A549 (cell line): ENCODE measurements at regions not wholly inside any gene's neighbourhood (a gene's known extent, or its start where the extent isn't known, plus 50 kb on each side); places are given as distances from the start of the nearest gene placed in this dataset.

Experiments
- ATAC-seq, 2 experiments: fragments of 200-7000 bp in 1 of 2; fragments of >200 bp in 1 of 2; cut with Nextera tagmentation in 1 of 2; cut with Tn5 transposase in 1 of 2; 3 replicates each; pipeline versions ENCODE4 v1.8.0 to v1.9.1; 2018 to 2020; ENCODE audit warnings: mild to moderate bottlenecking in 1 of 2, moderate library complexity in 1 of 2
- CTCF ChIA-PET: fragments of 300-600 bp; sonication (Branson Sonifier 250); formaldehyde crosslinking; extraction: SDS; loops from one replicate; lab custom pipeline; 2021; ENCODE audit warnings: antibody characterized with exemption, inconsistent platforms; lab: Yijun Ruan, JAX
- POLR2A ChIA-PET: fragments of 350-600 bp; formaldehyde crosslinking; extraction: SDS; loops from one replicate; lab custom pipeline; 2021; ENCODE audit warnings: antibody characterized with exemption, inconsistent platforms; lab: Yijun Ruan, JAX
- DNase-seq, 2 experiments: peaks; one replicate each; pipeline versions ENCODE4 v3.0.0 to v3.0.0-alpha.2; 2011 to 2016; ENCODE audit warnings: low read depth in 1 of 2, low spot score in 1 of 2
- FAIRE-seq: peaks from 2 replicates; lab custom pipeline; 2011; peaks lifted over from hg19 to GRCh38; lab: Jason Lieb, UNC
- H3K27ac ChIP-seq, 2 experiments: fragments of >200 bp; sonication (Bioruptor Twin); formaldehyde crosslinking; 3 replicates each; pipeline ENCODE4 v1.5.1; 2016 to 2017
- H3K4me1 ChIP-seq: fragments of >200 bp; sonication (Bioruptor Twin); formaldehyde crosslinking; 3 replicates; pipeline ENCODE4 v1.6.1; 2016
- H3K4me2 ChIP-seq: fragments of >200 bp; sonication (Bioruptor Twin); formaldehyde crosslinking; 3 replicates; pipeline ENCODE4 v1.6.1; 2016
- H3K4me3 ChIP-seq: fragments of >200 bp; sonication (Bioruptor Twin); formaldehyde crosslinking; 3 replicates; pipeline ENCODE4 v1.5.1; 2016
- H3K9me3 ChIP-seq: fragments of >200 bp; sonication (Bioruptor Twin); formaldehyde crosslinking; 3 replicates; pipeline ENCODE4 v1.6.1; 2016
- BHLHE40 ChIP-seq: IDR thresholded peaks from 2 replicates; pipeline ENCODE4 v1.6.1; 2012; ENCODE audit warnings: low read depth, low read length, inconsistent platforms
- CBX2 ChIP-seq: fragments of 200-600 bp; sonication (generic); IDR thresholded peaks from 2 replicates; pipeline ENCODE4 v1.6.1; 2016; ENCODE audit warnings: low read depth, mild to moderate bottlenecking, borderline replicate concordance
- CBX8 ChIP-seq: fragments of 200-600 bp; sonication (generic); IDR thresholded peaks from 2 replicates; pipeline ENCODE4 v1.6.1; 2016
- CEBPB ChIP-seq, 2 experiments: fragments of >200 bp in 1 of 2; sonication (Bioruptor Twin) in 1 of 2; formaldehyde crosslinking in 1 of 2; IDR thresholded peaks; 2 replicates each; pipeline ENCODE4 v1.6.1; 2012 to 2016
- EP300 ChIP-seq, 2 experiments: fragments of >200 bp; sonication (Bioruptor Twin); formaldehyde crosslinking; IDR thresholded peaks; 2 replicates in 1 of 2; 3 replicates in 1 of 2; pipeline ENCODE4 v1.6.1; 2016 to 2017
- ESRRA ChIP-seq: fragments of 150-350 bp; IDR thresholded peaks from 2 replicates; pipeline ENCODE4 v1.6.1; 2014; ENCODE audit warnings: mild to moderate bottlenecking, low read length, borderline replicate concordance
- FOSB ChIP-seq: fragments of 250-450 bp; sonication (Bioruptor Pico); IDR thresholded peaks from 2 replicates; pipeline ENCODE4 v1.5.0; 2020; ENCODE audit warnings: mild to moderate bottlenecking, moderate library complexity
- FOSL2 ChIP-seq, 2 experiments: fragments of 450-650 bp in 1 of 2; fragments of >200 bp in 1 of 2; sonication (Bioruptor Twin) in 1 of 2; formaldehyde crosslinking; IDR thresholded peaks; 2 replicates each; pipeline versions ENCODE4 v1.5.0 to v1.6.1; 2016 to 2020; ENCODE audit warnings: mild to moderate bottlenecking in 1 of 2, moderate library complexity in 1 of 2
- FOXS1 ChIP-seq: fragments of 250-450 bp; sonication (Bioruptor Pico); IDR thresholded peaks from 2 replicates; pipeline ENCODE4 v1.5.0; 2020; ENCODE audit warnings: mild to moderate bottlenecking, moderate library complexity
- GATA3 ChIP-seq: IDR thresholded peaks from 2 replicates; pipeline ENCODE4 v1.6.1; 2012; ENCODE audit warnings: borderline replicate concordance
- HEYL ChIP-seq: fragments of 250-450 bp; sonication (Bioruptor Pico); IDR thresholded peaks from 2 replicates; pipeline ENCODE4 v1.8.0; 2021; ENCODE audit warnings: mild to moderate bottlenecking, moderate library complexity
- NFE2L2 ChIP-seq: fragments of 150-350 bp; conservative IDR thresholded peaks from 2 replicates; pipeline ENCODE4 v1.6.1; 2014; ENCODE audit warnings: low read length
- POLR2A ChIP-seq: IDR thresholded peaks from 2 replicates; pipeline ENCODE4 v1.6.1; 2012; ENCODE audit warnings: mild to moderate bottlenecking, low read length
- RARB ChIP-seq: fragments of 250-450 bp; sonication (Bioruptor Pico); IDR thresholded peaks from 2 replicates; pipeline ENCODE4 v1.8.0; 2021; ENCODE audit warnings: mild to moderate bottlenecking, moderate library complexity
- TP53 ChIP-seq: fragments of 250-450 bp; sonication (Bioruptor Pico); IDR thresholded peaks from 2 replicates; pipeline ENCODE4 v1.5.0; 2021; ENCODE audit warnings: mild to moderate bottlenecking, moderate library complexity
- ZC3H11A ChIP-seq: fragments of 450-650 bp; IDR thresholded peaks from 2 replicates; pipeline ENCODE4 v1.6.1; 2014; ENCODE audit warnings: antibody characterized with exemption, mild to moderate bottlenecking
- ZSCAN20 ChIP-seq: fragments of 250-450 bp; sonication (Bioruptor Pico); IDR thresholded peaks from 2 replicates; pipeline ENCODE4 v1.8.0; 2022; ENCODE audit warnings: mild to moderate bottlenecking, moderate library complexity
- WGBS: methylation state at CpG from one replicate; pipeline ENCODE4 v1.1.6; 2017; ENCODE audit errors: missing lambda C conversion rate; 5-methylcytosine and 5-hydroxymethylcytosine counted together
- TF ChIP-seq, protein P1 (sequence below): IDR thresholded peaks from 2 replicates; pipeline ENCODE4 v1.6.1; 2012
- TF ChIP-seq, protein P2 (sequence below): fragments of >200 bp; sonication (Bioruptor Twin); formaldehyde crosslinking; IDR thresholded peaks from 3 replicates; pipeline ENCODE4 v1.6.1; 2016
- TF ChIP-seq, protein P3 (sequence below): fragments of >200 bp; sonication (Bioruptor Twin); formaldehyde crosslinking; IDR thresholded peaks from 3 replicates; pipeline ENCODE4 v1.5.1; 2016
- TF ChIP-seq, protein P4 (sequence below): IDR thresholded peaks from 2 replicates; pipeline ENCODE4 v1.6.1; 2012; ENCODE audit warnings: low read depth, borderline replicate concordance
- TF ChIP-seq, protein P5 (sequence below): fragments of 450-650 bp; IDR thresholded peaks from 2 replicates; pipeline ENCODE4 v1.6.1; 2014; ENCODE audit warnings: antibody characterized with exemption

DNA sequence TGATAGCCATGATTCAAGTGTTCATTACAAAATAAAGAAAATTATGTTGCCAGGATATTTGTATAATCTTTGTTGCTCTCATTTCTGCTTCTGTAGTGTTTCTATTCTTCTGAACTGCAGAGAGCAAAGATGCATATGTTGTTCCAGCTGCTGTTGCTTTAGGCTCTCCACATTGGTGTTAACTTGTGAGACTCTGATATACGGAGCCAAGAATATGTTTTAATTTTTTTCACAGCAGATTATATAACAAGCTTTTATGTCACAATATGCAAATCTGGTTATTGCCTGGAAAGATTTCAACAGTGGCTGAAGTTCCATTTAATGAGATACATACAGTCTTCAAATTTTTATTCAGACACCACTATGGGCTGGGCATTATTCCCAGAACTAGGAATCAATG lies 655.0 kb downstream of the GRXCR1 start:
- no peaks in the 10 kb centered on the region for H3K4me1 ChIP-seq
- FAIRE-seq (no peak), DNase-seq (no peak), ATAC-seq (no peak)
- H3K4me2 ChIP-seq, result no peak overlapping the region
- no peaks in the 10 kb centered on the region for H3K9me3 ChIP-seq
- TF ChIP-seq HEYL (no peak), ZSCAN20 (CRISPR knock-in tag) (no peak)
- TF ChIP-seq, protein P1, sequence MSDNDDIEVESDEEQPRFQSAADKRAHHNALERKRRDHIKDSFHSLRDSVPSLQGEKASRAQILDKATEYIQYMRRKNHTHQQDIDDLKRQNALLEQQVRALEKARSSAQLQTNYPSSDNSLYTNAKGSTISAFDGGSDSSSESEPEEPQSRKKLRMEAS, result no peak
- POLR2A ChIA-PET, result no interaction called here
- no peak overlapping the region for H3K4me3 ChIP-seq
- 0% methylated on average over 1 of the region's 1 CpG for WGBS
- H3K27ac ChIP-seq, result no peak overlapping the region
- CTCF ChIA-PET, result no interaction called here

DNA sequence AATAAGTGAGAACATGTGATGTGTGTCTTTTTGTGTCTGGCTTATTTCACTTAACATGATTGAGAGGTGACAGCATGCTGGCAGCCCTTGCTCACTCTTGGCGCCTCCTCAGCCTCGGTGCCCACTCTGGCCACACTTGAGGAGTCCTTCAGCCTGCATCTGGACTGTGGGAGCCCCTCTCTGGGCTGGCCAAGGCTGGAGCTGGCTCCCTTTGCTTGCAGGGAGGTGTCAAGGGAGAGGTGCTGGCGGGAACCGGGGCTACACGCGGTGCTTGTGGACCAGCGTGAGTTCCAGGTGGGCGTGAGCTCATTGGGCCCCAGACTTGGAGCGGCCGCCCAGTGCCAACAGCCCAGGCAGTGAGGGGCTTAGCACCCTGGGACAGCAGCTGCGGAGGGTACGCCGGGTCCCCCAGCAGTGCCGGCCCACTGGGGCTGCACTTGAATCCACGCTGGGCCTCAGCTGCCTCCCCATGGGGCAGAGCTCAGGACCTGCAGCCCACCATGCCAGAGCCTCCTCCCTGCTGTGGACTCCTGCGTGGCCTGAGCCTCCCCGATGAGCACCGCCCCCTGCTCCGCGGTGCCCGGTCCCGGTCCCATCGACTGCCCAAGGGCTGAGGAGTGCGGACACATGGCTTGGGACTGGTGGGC lies 658.6 kb downstream of the GRXCR1 start:
- Histone ChIP-seq H3K4me2 (no peak overlapping the region), H3K9me3 (no peaks in the 10 kb centered on the region), H3K4me1 (no peaks in the 10 kb centered on the region), H3K4me3 (no peak overlapping the region), H3K27ac (no peak overlapping the region)
- CTCF ChIA-PET, result no interaction called here
- WGBS, result 0% methylated on average over 1 of the region's 24 CpGs
- ATAC-seq (no peak), DNase-seq (no peak), FAIRE-seq (no peak)
- POLR2A ChIA-PET, result no interaction called here
- TF ChIP-seq, protein P2, sequence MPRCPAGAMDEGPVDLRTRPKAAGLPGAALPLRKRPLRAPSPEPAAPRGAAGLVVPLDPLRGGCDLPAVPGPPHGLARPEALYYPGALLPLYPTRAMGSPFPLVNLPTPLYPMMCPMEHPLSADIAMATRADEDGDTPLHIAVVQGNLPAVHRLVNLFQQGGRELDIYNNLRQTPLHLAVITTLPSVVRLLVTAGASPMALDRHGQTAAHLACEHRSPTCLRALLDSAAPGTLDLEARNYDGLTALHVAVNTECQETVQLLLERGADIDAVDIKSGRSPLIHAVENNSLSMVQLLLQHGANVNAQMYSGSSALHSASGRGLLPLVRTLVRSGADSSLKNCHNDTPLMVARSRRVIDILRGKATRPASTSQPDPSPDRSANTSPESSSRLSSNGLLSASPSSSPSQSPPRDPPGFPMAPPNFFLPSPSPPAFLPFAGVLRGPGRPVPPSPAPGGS, result no peak
- no peak for TF ChIP-seq CBX8
- TF ChIP-seq FOSB (CRISPR knock-in tag), result no peak
- no peak for TF ChIP-seq ZC3H11A
- no peak for TF ChIP-seq ESRRA

DNA sequence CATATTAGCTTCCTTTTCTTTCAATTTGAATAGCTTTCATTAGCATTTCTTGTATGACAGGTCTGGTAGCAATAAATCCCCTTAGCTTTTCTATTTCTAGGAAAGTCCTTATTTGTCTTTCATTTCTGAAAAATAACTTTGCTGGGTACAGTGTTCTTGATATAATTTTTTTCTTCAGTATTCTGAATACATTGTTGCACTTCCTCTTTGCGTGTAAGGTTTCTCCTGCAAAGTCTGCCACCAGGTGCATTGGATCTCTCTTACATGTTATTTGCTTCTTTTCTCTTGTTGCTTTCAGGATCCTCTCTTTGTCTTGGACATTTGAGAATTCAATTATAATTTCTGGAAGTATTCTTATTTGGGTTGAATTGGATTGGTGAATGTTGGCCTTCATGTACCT lies 663.7 kb downstream of the GRXCR1 start:
- TF ChIP-seq TP53, result no peak
- TF ChIP-seq, protein P3, sequence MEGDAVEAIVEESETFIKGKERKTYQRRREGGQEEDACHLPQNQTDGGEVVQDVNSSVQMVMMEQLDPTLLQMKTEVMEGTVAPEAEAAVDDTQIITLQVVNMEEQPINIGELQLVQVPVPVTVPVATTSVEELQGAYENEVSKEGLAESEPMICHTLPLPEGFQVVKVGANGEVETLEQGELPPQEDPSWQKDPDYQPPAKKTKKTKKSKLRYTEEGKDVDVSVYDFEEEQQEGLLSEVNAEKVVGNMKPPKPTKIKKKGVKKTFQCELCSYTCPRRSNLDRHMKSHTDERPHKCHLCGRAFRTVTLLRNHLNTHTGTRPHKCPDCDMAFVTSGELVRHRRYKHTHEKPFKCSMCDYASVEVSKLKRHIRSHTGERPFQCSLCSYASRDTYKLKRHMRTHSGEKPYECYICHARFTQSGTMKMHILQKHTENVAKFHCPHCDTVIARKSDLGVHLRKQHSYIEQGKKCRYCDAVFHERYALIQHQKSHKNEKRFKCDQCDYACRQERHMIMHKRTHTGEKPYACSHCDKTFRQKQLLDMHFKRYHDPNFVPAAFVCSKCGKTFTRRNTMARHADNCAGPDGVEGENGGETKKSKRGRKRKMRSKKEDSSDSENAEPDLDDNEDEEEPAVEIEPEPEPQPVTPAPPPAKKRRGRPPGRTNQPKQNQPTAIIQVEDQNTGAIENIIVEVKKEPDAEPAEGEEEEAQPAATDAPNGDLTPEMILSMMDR, result no peak
- TF ChIP-seq CBX2, result no peak
- TF ChIP-seq RARB (CRISPR knock-in tag), result no peak
- no peak for TF ChIP-seq GATA3
- no peak for TF ChIP-seq NFE2L2
- TF ChIP-seq CBX8, result no peak
- no peak for TF ChIP-seq POLR2A
- TF ChIP-seq FOXS1 (CRISPR knock-in tag), result no peak
- TF ChIP-seq, protein P4, sequence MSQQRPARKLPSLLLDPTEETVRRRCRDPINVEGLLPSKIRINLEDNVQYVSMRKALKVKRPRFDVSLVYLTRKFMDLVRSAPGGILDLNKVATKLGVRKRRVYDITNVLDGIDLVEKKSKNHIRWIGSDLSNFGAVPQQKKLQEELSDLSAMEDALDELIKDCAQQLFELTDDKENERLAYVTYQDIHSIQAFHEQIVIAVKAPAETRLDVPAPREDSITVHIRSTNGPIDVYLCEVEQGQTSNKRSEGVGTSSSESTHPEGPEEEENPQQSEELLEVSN, result no peak
- no peak for TF ChIP-seq EP300 (IDR thresholded peaks at IDR 0.05)
- TF ChIP-seq, protein P5, sequence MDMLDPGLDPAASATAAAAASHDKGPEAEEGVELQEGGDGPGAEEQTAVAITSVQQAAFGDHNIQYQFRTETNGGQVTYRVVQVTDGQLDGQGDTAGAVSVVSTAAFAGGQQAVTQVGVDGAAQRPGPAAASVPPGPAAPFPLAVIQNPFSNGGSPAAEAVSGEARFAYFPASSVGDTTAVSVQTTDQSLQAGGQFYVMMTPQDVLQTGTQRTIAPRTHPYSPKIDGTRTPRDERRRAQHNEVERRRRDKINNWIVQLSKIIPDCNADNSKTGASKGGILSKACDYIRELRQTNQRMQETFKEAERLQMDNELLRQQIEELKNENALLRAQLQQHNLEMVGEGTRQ, result no peak
- TF ChIP-seq CEBPB (IDR thresholded peaks at IDR 0.05), result no peak
- TF ChIP-seq FOSB (CRISPR knock-in tag), result no peak
- no peak for TF ChIP-seq BHLHE40
- no peak for TF ChIP-seq FOSL2 (IDR thresholded peaks at IDR 0.05)
- no peak for TF ChIP-seq FOSL2 (CRISPR knock-in tag; IDR thresholded peaks at IDR 0.05)
- Histone ChIP-seq H3K27ac (no peak overlapping the region), H3K4me3 (no peak overlapping the region), H3K4me2 (no peak overlapping the region), H3K9me3 (no peaks in the 10 kb centered on the region), H3K4me1 (no peaks in the 10 kb centered on the region)
- no peak for ATAC-seq
- POLR2A ChIA-PET, result no interaction called here
- no peak for DNase-seq
- no peak for FAIRE-seq
- 0% methylated on average over 1 of the region's 1 CpG for WGBS
- CTCF ChIA-PET, result no interaction called here
